Dermis microvascular lymphatic vessel endothelial cell (primary cell): ENCODE measurements at regions not wholly inside any gene's neighbourhood (a gene's known extent, or its start where the extent isn't known, plus 50 kb on each side); places are given as distances from the start of the nearest gene placed in this dataset.

Experiments used
- DNase-seq, 2 donors: peaks; one replicate each; pipeline versions ENCODE4 v3.0.0 to v3.0.0-alpha.2; 2010; ENCODE audit warnings: low read depth in 2 of 2

DNA sequence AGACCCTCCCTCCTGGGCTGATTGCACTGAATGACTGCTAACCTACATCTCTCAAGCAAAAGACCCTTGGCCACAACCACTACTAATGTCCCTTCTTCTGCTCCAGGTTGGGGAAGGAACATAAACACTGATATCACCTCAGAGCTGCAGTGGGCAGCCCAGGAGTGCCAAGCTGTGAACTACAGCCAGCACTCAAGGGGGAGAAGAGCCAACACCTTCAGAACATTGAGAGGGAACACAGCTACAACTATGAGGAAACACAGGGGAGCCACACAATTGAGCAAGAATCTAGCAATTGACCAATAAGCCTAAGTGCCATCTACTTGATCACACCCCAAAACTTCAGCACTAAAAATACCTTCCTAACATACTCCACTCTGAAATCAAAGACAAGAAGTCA is 222.8 kb downstream of the SPATA18 start:
- no peak for DNase-seq

DNA sequence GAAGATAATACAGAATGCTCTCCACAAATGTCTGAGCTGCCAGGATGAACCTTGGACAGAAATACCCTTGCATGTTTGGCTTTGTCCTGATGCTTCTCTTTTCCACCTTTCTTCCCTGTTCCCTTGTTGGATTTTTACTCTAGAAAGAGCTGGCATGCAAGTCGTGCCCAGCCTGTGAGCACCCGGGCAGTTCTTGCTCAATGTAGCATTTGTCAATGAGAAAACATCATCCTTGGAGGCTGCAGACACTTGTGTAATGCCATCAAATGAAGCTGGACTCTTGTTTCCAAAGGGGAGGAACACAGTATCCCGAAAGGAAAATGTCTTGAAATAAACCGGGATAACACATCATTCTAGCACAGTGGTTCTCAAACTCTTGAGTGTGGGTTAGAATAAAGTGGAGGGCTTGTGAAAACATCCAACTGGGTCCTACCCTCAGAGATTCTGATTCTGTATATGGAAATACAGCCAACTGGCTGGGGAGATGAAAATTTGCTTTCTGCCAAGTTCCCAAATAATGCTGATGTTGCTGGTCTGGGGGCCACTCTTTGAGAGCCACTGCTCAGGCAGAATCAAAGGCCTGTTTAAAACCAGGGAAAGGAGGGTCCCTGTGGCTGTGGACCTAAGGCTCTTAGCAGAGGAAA is 237.2 kb downstream of the SPATA18 start:
- no peak for DNase-seq

GRCh38 chr4:52290466-52290865 is 239.4 kb downstream of the SPATA18 start:
- no peak for DNase-seq

- DNase-seq: no peak
These were observed 241.1 kb downstream of the SPATA18 start for GRCh38 chr4:52292245-52292644.

- DNase-seq: no peak
These were observed 245.2 kb downstream of the SPATA18 start for GRCh38 chr4:52296341-52296740.

- no peak for DNase-seq
These were observed 247.3 kb downstream of the SPATA18 start for GRCh38 chr4:52298444-52298843.

DNA sequence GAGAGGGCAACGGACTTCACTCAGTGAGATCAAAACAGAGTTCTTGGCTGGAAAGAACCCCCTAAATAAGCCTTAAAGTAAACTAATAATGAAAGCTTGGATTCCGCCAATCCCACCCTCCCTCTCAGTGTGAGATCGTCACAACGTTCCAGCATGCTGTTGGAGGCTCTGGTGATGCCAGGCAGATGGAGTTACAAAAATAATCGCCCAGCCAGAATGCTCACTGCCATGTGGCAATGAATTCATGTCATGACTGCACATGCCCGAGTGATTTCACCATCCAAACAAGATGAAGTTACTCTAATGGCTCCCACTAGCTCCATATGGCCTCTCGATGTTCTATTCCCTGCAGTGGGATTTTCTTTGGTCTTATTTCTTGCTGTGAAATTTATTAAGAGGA is 248.0 kb downstream of the SPATA18 start:
- no peak for DNase-seq

DNA sequence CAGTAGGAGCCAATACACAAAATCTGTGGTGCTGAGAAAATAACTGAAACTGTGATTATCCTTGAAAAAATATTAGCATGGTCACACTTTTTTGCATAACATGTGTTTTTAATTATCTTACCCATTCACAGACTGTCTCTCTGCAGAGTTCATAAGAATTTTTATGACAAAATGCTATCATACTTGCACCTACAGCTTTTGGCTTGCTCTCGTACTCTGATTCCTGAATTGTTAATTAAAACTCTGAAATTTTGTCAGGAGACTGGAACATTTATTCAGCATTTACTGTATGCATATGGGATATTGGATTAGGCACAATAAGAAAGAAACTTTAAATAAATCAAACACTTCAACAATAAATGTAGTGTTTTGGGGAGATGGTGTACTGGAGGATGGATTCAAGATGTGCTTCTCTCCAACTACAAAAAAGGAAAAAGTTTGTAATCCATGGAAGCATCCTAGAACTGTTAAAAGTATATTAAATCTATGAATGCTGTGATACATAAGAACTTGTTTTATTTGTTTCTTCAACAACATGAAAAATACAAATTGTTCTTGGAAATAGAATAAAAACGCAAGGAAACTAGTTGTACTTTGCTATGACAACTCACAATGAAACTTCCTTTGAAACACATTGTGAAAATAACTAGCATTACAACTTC is 260.5 kb downstream of the SPATA18 start:
- no peak for DNase-seq

- no peak for DNase-seq
These were observed 261.6 kb downstream of the SPATA18 start for GRCh38 chr4:52312722-52313121.

DNA sequence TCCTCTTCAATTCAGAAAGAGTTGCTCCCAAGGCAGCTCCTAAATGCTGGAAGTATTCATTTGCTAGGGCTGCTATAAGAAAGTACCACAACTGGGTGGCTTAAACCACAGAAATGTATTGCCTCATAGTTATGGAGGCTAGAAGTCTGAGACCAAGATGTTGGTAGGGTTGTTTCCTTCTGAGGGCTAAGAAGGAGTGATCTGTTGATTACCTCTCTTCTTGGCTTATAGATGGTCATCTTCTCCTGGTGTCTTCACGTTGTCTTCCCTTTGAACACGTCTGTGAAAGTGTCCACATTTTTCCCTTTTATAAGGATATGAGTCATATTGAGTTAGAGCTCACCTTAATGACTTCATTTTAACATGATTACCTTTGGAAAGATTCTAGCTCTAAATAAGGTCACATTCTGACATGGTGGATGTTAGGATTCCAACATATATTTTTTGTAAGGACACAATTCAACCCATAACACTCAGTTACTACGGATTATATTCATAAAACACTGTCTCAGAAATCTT is 266.3 kb downstream of the SPATA18 start:
- no peak for DNase-seq

GRCh38 chr4:52317981-52318380 is 266.9 kb downstream of the SPATA18 start:
- no peak for DNase-seq

- DNase-seq: no peak
These were observed 278.8 kb downstream of the SPATA18 start for GRCh38 chr4:52329894-52330293.

GRCh38 chr4:52343595-52343994 is 292.5 kb downstream of the SPATA18 start:
- no peak for DNase-seq

- DNase-seq: no peak
These were observed 299.8 kb downstream of the SPATA18 start for GRCh38 chr4:52350926-52351325.

GRCh38 chr4:52358366-52358765 is 300.7 kb downstream of the USP46 start:
- DNase-seq: no peak

- DNase-seq: no peak
These were observed 300.2 kb downstream of the USP46 start for GRCh38 chr4:52358883-52359321.

DNA sequence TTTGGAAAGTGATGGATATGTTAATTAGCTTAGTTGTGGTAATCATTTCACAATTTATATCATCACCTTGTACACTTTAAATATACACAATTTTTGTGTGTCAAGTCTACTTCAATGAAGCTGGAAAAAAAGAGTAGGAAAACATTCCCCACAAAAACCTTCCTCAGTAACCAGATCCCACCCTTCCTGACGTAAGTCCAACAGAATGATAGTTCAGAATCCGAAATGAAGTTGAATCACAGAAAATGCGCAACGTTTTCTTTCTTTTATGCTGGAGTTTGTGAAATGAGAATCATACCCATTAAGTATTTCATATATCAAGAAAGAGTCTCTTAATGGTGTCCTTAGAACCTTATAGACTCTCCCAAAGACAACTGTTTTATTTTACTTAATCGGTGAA is 292.9 kb downstream of the USP46 start:
- DNase-seq: no peak

DNA sequence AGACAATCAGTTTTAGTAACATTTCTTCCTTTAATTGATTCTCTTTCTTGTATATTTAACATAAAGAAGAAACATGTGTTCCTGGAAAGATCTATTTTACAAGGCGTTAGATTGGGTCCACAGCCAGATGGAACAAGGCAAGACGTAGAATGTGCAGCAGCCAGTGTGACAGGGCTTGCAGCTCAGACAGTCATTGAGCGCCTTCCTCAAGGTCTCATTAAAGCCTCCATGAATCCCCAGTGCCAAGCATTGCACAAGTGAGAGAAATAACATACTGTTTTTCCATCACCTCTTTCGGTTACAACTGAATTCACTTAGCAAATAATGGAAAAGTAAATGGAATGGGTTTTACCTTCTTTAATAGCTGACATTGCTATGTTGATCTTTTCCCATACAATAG is 292.5 kb downstream of the USP46 start:
- DNase-seq: no peak

- DNase-seq: no peak
These were observed 291.7 kb downstream of the USP46 start for GRCh38 chr4:52367282-52367830.

DNA sequence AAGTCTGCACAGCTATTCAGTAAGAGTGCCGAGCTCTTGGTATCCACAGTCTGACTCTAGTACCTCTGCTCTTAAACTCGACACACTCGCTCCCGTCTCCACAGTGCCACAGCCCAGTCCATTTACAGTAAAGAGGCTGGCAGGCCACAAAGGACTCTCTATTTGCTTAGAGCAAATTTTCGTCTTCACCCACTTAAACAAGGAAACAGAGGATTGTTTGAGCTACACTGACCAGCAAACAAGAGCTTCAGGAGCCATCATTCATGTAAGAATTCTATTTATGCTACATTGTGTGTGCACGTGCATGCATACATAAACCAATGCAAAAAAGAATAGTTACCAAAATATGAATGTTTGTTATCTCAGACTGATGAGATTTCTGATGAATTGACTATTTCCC is 290.2 kb downstream of the USP46 start:
- no peak for DNase-seq

- no peak for DNase-seq
These were observed 289.5 kb downstream of the USP46 start for GRCh38 chr4:52369649-52370048.

DNA sequence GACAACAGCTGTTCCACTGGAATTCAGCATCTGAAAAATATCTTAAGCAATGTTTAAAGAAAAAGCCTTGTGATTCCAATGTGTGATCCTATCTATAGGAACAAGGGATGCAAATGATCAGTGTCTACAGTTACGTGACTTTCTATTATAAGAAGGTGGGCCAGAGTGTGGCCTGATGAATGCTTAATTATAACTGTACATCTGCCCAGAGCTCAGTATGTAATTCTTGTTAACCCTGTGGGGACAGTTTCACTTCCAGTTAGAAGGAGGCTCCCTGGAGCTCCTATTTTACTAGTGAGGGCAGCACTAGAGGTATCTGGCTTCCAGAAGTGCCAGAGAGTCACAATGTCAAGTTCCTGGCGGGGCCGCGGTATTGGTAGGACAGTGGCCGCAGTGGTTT is 288.5 kb downstream of the USP46 start:
- DNase-seq: no peak

DNA sequence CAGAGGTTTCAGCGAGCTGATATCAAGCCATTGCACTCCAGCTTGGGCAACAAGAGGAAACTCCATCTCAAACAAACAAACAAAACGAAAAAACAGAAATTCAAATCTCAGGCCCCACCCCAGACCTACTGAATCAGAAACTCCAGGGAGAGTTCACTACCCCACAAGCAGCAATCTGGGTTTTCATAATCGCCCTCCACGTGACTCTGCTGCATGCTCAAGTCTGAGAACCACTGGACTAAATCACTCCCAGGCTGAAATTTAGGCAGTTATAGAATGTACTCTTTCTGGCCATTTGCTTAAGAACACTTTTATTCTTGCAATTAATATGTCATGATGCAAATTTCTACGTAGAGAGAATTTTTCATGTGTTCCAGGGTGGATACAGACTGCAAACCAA is 287.3 kb downstream of the USP46 start:
- no peak for DNase-seq
